ENCODE measurements at regions not wholly inside any gene's neighbourhood (a gene's known extent, or its start where the extent isn't known, plus 50 kb on each side); places are given as distances from the start of the nearest gene placed in this dataset.

- no peak for TF ChIP-seq CTCF (IDR thresholded peaks at IDR 0.05; ENCODE audit: insufficient read depth, low read depth, low read length)
- H3K4me3 ChIP-seq (ENCODE audit: low read depth, low read length), result no peak overlapping the region
- no peak for DNase-seq (ENCODE audit: low read depth)
Observed at GRCh38 chr5:174295702-174296436, 250.4 kb downstream of the NSG2 start.

GRCh38 chr5:174300118-174300940 is 254.8 kb downstream of the NSG2 start:
- H3K4me3 ChIP-seq (ENCODE audit: low read depth, low read length), result no peak overlapping the region
- no peak for DNase-seq (ENCODE audit: low read depth)

GRCh38 chr5:174300941-174301761 is 255.6 kb downstream of the NSG2 start:
- no peak for TF ChIP-seq CTCF (IDR thresholded peaks at IDR 0.05; ENCODE audit: insufficient read depth, low read depth, low read length)
- no peak for DNase-seq (ENCODE audit: low read depth)
- H3K4me3 ChIP-seq (ENCODE audit: low read depth, low read length), result no peak overlapping the region

More at GRCh38 chr5:174300118-174300940, 254.8 kb downstream of the NSG2 start:
- no peak for TF ChIP-seq CTCF (IDR thresholded peaks at IDR 0.05; ENCODE audit: insufficient read depth, low read depth, low read length)

- no peak overlapping the region for H3K4me3 ChIP-seq (ENCODE audit: low read depth, low read length)
- no peak for DNase-seq (ENCODE audit: low read depth)
- TF ChIP-seq CTCF (IDR thresholded peaks at IDR 0.05; ENCODE audit: insufficient read depth, low read depth, low read length), result no peak
Observed at GRCh38 chr5:174301848-174302625, 256.5 kb downstream of the NSG2 start.

- DNase-seq (ENCODE audit: low read depth), result no peak
- no peak overlapping the region for H3K4me3 ChIP-seq (ENCODE audit: low read depth, low read length)
- no peak for TF ChIP-seq CTCF (IDR thresholded peaks at IDR 0.05; ENCODE audit: insufficient read depth, low read depth, low read length)
Observed at GRCh38 chr5:174303035-174303434, 257.5 kb downstream of the NSG2 start.
